ENCODE measurements at regions not wholly inside any gene's neighbourhood (a gene's known extent, or its start where the extent isn't known, plus 50 kb on each side); places are given as distances from the start of the nearest gene placed in this dataset.

DNA sequence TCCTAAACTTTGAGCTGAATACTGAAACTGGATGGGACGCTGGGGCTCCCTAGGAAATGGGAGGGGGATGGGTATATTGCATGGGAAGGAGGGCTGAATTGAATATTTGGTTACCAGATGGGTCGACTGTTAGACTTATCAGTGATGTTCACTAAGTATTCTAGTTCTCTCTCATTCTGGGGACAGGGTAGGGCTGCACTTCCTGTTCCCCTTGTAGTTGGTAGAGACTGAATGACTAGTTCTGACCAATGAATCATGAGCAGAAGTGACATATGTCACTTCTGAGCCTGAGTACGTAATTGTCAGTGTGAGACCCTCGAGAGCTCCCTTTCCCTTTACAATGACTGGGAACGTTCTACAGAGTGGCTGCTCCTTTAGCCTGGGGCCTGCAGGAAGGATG, 55.5 kb upstream of the DMRT1 start:
- no peak for DNase-seq (ENCODE audit: extremely low read depth, insufficient read length)
- Histone ChIP-seq H3K36me3 (ENCODE audit: control insufficient read depth, insufficient read depth, low read length) (no peaks in the 10 kb centered on the region), H3K27me3 (replicated peaks; ENCODE audit: control insufficient read depth, insufficient read depth, low read length) (no peaks in the 10 kb centered on the region), H3K4me3 (replicated peaks; ENCODE audit: low read depth, low read length) (no peak overlapping the region)
- TF ChIP-seq, protein P1, sequence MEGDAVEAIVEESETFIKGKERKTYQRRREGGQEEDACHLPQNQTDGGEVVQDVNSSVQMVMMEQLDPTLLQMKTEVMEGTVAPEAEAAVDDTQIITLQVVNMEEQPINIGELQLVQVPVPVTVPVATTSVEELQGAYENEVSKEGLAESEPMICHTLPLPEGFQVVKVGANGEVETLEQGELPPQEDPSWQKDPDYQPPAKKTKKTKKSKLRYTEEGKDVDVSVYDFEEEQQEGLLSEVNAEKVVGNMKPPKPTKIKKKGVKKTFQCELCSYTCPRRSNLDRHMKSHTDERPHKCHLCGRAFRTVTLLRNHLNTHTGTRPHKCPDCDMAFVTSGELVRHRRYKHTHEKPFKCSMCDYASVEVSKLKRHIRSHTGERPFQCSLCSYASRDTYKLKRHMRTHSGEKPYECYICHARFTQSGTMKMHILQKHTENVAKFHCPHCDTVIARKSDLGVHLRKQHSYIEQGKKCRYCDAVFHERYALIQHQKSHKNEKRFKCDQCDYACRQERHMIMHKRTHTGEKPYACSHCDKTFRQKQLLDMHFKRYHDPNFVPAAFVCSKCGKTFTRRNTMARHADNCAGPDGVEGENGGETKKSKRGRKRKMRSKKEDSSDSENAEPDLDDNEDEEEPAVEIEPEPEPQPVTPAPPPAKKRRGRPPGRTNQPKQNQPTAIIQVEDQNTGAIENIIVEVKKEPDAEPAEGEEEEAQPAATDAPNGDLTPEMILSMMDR (IDR thresholded peaks at IDR 0.05; ENCODE audit: insufficient read depth, low read length, poor library complexity, severe bottlenecking): no peak

- TF ChIP-seq, protein P1 (IDR thresholded peaks at IDR 0.05; ENCODE audit: insufficient read depth, low read length, poor library complexity, severe bottlenecking): no peak
- Histone ChIP-seq H3K36me3 (ENCODE audit: control insufficient read depth, insufficient read depth, low read length) (no peaks in the 10 kb centered on the region), H3K4me3 (replicated peaks; ENCODE audit: low read depth, low read length) (no peak overlapping the region), H3K27me3 (replicated peaks; ENCODE audit: control insufficient read depth, insufficient read depth, low read length) (no peaks in the 10 kb centered on the region)
- no peak for DNase-seq (ENCODE audit: extremely low read depth, insufficient read length)
These were observed 55.1 kb upstream of the DMRT1 start for GRCh38 chr9:786405-786804.

GRCh38 chr9:788777-789176, 52.7 kb upstream of the DMRT1 start:
- H3K4me3 ChIP-seq (replicated peaks; ENCODE audit: low read depth, low read length): no peak overlapping the region
- H3K36me3 ChIP-seq (ENCODE audit: control insufficient read depth, insufficient read depth, low read length): no peaks in the 10 kb centered on the region
- H3K27me3 ChIP-seq (replicated peaks; ENCODE audit: control insufficient read depth, insufficient read depth, low read length): no peaks in the 10 kb centered on the region; the same call in 1 of the 2 replicates
- DNase-seq (ENCODE audit: extremely low read depth, insufficient read length): no peak
- TF ChIP-seq, protein P1 (IDR thresholded peaks at IDR 0.05; ENCODE audit: insufficient read depth, low read length, poor library complexity, severe bottlenecking): no peak
